SK-N-SH (cell line): ENCODE measurements at regions not wholly inside any gene's neighbourhood (a gene's known extent, or its start where the extent isn't known, plus 50 kb on each side); places are given as distances from the start of the nearest gene placed in this dataset.

ENCODE experiments used
- CTCF ChIP-seq: fragments of 200-600 bp; sonication (generic); IDR thresholded peaks from 2 replicates; pipeline ENCODE4 v1.6.1; 2017; ENCODE audit warnings: antibody characterized with exemption, mild to moderate bottlenecking, moderate library complexity
- MAX ChIP-seq: IDR thresholded peaks from 2 replicates; pipeline ENCODE4 v1.4.0; 2012; ENCODE audit warnings: low read depth
- MXI1 ChIP-seq: IDR thresholded peaks from 2 replicates; pipeline ENCODE4 v1.6.1; 2012; ENCODE audit warnings: mild to moderate bottlenecking, low read depth, low read length, improper control_type of control experiment
- POLR2AphosphoS5 ChIP-seq: IDR thresholded peaks from 2 replicates; pipeline ENCODE4 v1.6.1; 2012; ENCODE audit warnings: low read depth, low read length
- RFX5 ChIP-seq: IDR thresholded peaks from 2 replicates; pipeline ENCODE4 v1.6.1; 2012; ENCODE audit warnings: mild to moderate bottlenecking, improper control_type of control experiment, low read length
- SIN3A ChIP-seq: IDR thresholded peaks from 2 replicates; pipeline ENCODE4 v1.6.1; 2012; ENCODE audit warnings: low read depth, mild to moderate bottlenecking, low read length, moderate library complexity, borderline replicate concordance
- SMC3 ChIP-seq: IDR thresholded peaks from 2 replicates; pipeline ENCODE4 v1.6.1; 2012; ENCODE audit warnings: low read depth, low read length, improper control_type of control experiment
- TEAD4 ChIP-seq: IDR thresholded peaks from 2 replicates; pipeline ENCODE4 v1.4.0; 2012; ENCODE audit warnings: mild to moderate bottlenecking, borderline replicate concordance; ENCODE audit not compliant: insufficient read depth
- USF2 ChIP-seq: fragments of 150-350 bp; IDR thresholded peaks from 2 replicates; pipeline ENCODE4 v1.6.1; 2017; ENCODE audit warnings: antibody characterized with exemption, low read length, low read depth, borderline replicate concordance

GRCh38 chr3:25025236-25025635 lies 402.8 kb upstream of the RARB start:
- no peak for TF ChIP-seq MAX
- TF ChIP-seq MXI1, result no peak
- no peak for TF ChIP-seq RFX5
- TF ChIP-seq CTCF, result no peak
- TF ChIP-seq TEAD4, result no peak
- TF ChIP-seq POLR2AphosphoS5, result no peak
- no peak for TF ChIP-seq SMC3
- TF ChIP-seq USF2, result no peak
- no peak for TF ChIP-seq SIN3A
